Lower lobe of right lung (tissue), 2 donors: ENCODE measurements at regions not wholly inside any gene's neighbourhood (a gene's known extent, or its start where the extent isn't known, plus 50 kb on each side); places are given as distances from the start of the nearest gene placed in this dataset.

Experiments
- ATAC-seq, 2 donors: fragments of 200-7000 bp; cut with Tn5 transposase; one replicate each; pipeline ENCODE4 v1.9.1; 2020 to 2022; ENCODE audit warnings: mild to moderate bottlenecking in 2 of 2, moderate library complexity in 2 of 2
- DNase-seq: peaks from one replicate; pipeline ENCODE4 v3.0.0-alpha.2; 2020
- H3K27ac ChIP-seq: fragments of 200-600 bp; one replicate; pipeline ENCODE4 v1.8.0; 2022
- H3K27me3 ChIP-seq: fragments of 200-600 bp; one replicate; pipeline ENCODE4 v1.8.0; 2022; ENCODE audit warnings: low read depth
- H3K36me3 ChIP-seq: fragments of 200-600 bp; one replicate; pipeline ENCODE4 v1.8.0; 2022; ENCODE audit warnings: mild to moderate bottlenecking
- H3K4me1 ChIP-seq: fragments of 200-600 bp; one replicate; pipeline ENCODE4 v1.8.0; 2022
- H3K4me3 ChIP-seq: fragments of 200-600 bp; one replicate; pipeline ENCODE4 v1.8.0; 2022; ENCODE audit warnings: mild to moderate bottlenecking
- H3K9me3 ChIP-seq: fragments of 200-600 bp; one replicate; pipeline ENCODE4 v1.8.0; 2022
- CTCF ChIP-seq: fragments of 200-600 bp; IDR thresholded peaks from one replicate; pipeline ENCODE4 v1.8.0; 2022; ENCODE audit warnings: antibody characterized with exemption, mild to moderate bottlenecking
- intact Hi-C: fragments of 100-400 bp; cut with DNase I; formaldehyde crosslinking; loops from one replicate; pipeline ENCODE4 v1.11.0; 2022
- donor health status: DM: no; HTN: yes; CAD: no; lungs with severe emphysema.

GRCh38 chr15:93608643-93609148, 519.7 kb upstream of the RGMA start:
- intact Hi-C loops = no loop called here
- H3K9me3 ChIP-seq = no peaks in the 10 kb centered on the region

GRCh38 chr15:93603550-93603949, 514.5 kb upstream of the RGMA start:
- intact Hi-C loops = no loop called here
- H3K4me1 ChIP-seq = no peaks in the 10 kb centered on the region
- no peaks in the 10 kb centered on the region for H3K36me3 ChIP-seq
- H3K27ac ChIP-seq = no peak overlapping the region
- H3K4me3 ChIP-seq = no peak overlapping the region
- ATAC-seq (no peak), DNase-seq (no peak)
- H3K9me3 ChIP-seq = no peaks in the 10 kb centered on the region
- H3K27me3 ChIP-seq = peaks cover 3% of the 10 kb centered on the region
- TF ChIP-seq CTCF = no peak

More at GRCh38 chr15:93608643-93609148, 519.7 kb upstream of the RGMA start:
- no peaks in the 10 kb centered on the region for H3K4me1 ChIP-seq
- no peak for DNase-seq
- ATAC-seq = no peak
- H3K27ac ChIP-seq = no peak overlapping the region
- no peak overlapping the region for H3K4me3 ChIP-seq
- H3K27me3 ChIP-seq = peaks cover 3% of the 10 kb centered on the region
- TF ChIP-seq CTCF = no peak
- no peaks in the 10 kb centered on the region for H3K36me3 ChIP-seq

- ATAC-seq (no peak), DNase-seq (no peak)
- Histone ChIP-seq H3K27ac (no peak overlapping the region), H3K9me3 (no peaks in the 10 kb centered on the region), H3K36me3 (no peaks in the 10 kb centered on the region), H3K4me1 (no peaks in the 10 kb centered on the region), H3K4me3 (no peak overlapping the region), H3K27me3 (no peaks in the 10 kb centered on the region)
- no peak for TF ChIP-seq CTCF
- intact Hi-C loops = no loop called here
These were observed 498.1 kb upstream of the RGMA start for GRCh38 chr15:93587059-93587521.

- ATAC-seq (no peak), DNase-seq (no peak)
- intact Hi-C loops = no loop called here
- H3K9me3 ChIP-seq = no peaks in the 10 kb centered on the region
- H3K4me1 ChIP-seq = no peaks in the 10 kb centered on the region
- no peaks in the 10 kb centered on the region for H3K27me3 ChIP-seq
- H3K4me3 ChIP-seq = no peak overlapping the region
- TF ChIP-seq CTCF = no peak
- no peak overlapping the region for H3K27ac ChIP-seq
- no peaks in the 10 kb centered on the region for H3K36me3 ChIP-seq
These were observed 496.0 kb upstream of the RGMA start for GRCh38 chr15:93585012-93585411.

- ATAC-seq (no peak), DNase-seq (no peak)
- TF ChIP-seq CTCF = no peak
- intact Hi-C loops = no loop called here
- Histone ChIP-seq H3K27me3 (no peaks in the 10 kb centered on the region), H3K9me3 (no peaks in the 10 kb centered on the region), H3K4me3 (no peak overlapping the region), H3K36me3 (no peaks in the 10 kb centered on the region), H3K4me1 (no peaks in the 10 kb centered on the region), H3K27ac (no peak overlapping the region)
These were observed 495.0 kb upstream of the RGMA start for GRCh38 chr15:93583968-93584367.

GRCh38 chr15:93583552-93583951, 494.5 kb upstream of the RGMA start:
- Histone ChIP-seq H3K9me3 (no peaks in the 10 kb centered on the region), H3K27ac (no peak overlapping the region), H3K4me3 (no peak overlapping the region), H3K27me3 (no peaks in the 10 kb centered on the region), H3K4me1 (no peaks in the 10 kb centered on the region), H3K36me3 (no peaks in the 10 kb centered on the region)
- no peak for TF ChIP-seq CTCF
- intact Hi-C loops = no loop called here
- DNase-seq (no peak), ATAC-seq (no peak)
